ENCODE measurements at regions not wholly inside any gene's neighbourhood (a gene's known extent, or its start where the extent isn't known, plus 50 kb on each side); places are given as distances from the start of the nearest gene placed in this dataset.

DNA sequence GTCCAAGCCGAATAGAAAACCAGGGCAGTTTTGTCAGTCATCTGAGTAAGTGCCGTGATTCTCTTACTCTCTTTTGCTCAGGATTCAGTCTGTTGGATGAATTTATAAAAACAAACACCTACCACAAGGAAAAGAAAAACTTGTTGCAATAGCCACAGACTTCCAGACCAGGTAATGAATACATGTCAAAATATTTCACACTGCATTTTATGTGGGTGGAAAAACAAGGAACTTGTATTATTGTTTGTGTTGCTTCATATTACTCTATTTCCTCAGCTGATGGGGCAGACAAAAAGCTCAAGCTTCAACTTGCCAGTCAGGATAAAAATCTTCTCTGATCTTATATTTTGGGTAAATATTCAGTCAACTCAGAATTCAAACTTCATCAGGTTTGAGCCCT lies 1125.7 kb downstream of the NLGN4Y start:
- DNase-seq (ENCODE audit: low read depth in 2 of 2), result no peak

DNA sequence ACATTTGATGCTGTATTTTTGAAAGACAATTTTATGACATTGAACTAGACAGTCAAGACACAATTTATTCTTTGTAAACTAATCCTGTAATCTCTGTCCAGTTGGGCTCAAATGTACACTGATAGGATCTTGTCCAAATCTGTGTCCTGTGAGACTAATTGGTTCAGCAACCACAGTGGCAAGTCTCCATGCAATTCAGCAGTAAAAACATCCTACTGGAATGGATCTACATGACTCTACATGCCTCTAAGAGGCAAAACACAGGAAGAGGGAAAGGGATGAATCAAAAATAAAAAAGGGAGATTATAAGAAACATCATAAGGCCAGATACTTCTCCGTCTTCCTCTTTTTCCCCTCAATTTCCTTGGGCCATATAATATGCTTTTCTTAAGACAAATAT lies 1164.2 kb downstream of the NLGN4Y start:
- DNase-seq (ENCODE audit: low read depth in 2 of 2), result no peak

DNA sequence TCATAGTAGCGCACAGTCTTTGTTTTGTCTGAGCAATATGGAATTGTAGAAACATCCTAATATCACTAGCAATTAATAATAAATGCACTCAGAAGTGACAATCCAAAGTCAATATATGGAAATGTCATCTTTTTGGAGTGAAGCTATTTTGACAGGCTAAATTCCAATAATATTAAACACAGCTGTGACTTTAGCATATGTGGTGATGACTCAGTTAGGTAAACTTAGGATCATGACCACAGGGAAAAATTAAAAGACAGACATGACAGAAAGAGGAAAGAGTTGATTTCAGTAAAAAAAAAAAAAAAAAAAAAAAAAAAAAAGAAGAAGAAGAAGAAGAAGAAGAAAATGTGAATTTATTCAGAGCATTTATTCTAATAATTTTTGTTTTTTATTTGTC lies 1165.7 kb downstream of the NLGN4Y start:
- no peak for DNase-seq (ENCODE audit: low read depth in 2 of 2)

DNA sequence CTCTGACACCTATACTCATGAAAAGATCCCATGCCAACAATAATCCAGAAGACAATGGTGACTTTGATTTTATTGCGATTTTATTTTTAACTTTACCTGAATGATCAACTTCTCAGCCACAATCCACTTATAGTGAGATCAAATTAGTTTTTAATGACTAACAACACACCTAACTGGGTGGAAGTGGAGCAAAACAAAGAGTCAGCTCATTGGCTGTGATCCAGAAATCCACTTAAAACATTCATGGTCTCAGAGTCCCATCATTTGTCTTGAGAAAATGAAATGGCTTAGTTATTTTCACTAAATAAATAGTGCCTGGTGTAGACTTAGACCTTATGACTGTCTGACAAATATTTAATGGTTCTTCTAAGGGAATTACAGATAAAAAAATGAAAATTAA lies 1177.8 kb downstream of the NLGN4Y start:
- no peak for DNase-seq (ENCODE audit: low read depth in 2 of 2)

DNA sequence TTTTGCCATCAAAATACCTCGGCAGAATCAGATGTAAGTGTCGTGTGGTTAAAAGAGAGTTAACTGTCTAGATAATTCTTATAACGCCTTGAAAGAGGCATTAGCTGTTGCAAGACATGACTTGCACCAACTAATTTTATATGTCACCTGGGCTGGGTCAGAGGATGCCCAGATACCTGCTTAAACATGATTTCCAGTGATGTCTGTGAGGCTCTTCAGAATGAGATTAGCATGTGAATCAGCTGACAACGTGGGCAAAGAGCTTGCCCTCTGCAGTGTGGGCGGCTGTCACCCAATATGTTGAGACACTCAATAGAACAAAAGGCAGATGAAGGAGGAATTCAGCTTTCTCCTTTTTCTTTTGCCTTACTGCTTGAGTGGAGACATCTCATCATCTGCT lies 1180.6 kb downstream of the NLGN4Y start:
- no peak for DNase-seq (ENCODE audit: low read depth in 2 of 2)

DNA sequence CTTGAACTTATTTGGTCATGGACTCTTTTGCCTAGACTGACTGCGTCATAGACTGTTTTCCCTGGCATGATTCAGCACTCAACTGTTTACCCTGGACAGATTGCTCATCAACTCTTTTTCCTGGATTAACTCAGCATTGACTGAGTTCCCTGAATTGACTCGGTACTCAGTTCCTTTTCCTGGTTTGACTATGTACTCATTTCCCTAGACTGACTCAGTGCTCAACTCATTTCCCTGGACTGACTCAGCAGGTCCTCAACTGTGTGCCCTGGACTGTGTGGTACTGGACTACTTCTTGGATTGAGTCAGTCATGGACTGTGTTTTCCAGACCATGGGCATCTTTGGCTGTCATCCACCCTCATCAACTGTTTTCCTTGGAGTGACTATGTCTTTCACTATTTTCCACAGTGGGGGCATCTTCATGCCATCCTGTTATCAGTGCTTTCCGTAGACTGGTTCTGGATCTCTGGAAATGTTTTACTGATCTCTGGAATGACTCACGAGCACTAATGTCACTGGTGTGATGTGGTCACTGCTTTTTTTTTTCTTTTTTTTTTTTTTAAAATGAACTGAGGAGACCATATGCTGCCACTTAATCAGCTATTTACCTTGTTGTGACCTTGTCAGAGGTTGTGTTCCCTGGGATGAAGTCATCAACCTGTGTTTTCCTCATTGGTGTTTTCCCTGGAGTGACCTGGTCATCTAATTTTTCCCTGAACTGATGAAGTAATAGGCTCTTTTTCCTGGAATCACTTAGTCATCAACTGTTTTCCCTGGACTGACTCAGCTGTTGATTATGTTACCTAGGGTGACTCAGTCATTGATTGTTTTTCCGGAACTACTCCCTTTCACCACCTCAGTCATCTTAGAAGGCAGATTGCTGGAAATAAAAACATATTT lies 1225.5 kb downstream of the NLGN4Y start:
- no peak for DNase-seq (ENCODE audit: low read depth in 2 of 2)

DNA sequence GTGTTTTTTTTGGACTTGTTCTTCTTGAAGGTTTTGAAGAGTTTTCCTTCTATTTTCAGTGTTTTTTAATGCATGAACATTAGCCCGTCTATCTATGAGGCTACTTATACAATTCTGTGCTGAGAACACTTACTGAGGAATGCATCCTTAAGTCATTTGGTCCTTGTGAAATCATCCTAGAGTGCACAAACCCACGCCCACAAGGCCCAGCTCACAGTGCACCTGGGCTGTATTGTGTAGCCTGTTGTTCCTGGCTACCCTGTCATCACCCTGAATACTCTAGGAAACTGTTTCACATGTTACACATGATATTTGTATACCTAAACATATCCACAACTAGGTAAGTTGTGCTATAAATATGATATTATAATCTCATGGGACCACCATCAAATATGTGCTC lies 1226.7 kb downstream of the NLGN4Y start:
- DNase-seq (ENCODE audit: low read depth in 2 of 2), result no peak

DNA sequence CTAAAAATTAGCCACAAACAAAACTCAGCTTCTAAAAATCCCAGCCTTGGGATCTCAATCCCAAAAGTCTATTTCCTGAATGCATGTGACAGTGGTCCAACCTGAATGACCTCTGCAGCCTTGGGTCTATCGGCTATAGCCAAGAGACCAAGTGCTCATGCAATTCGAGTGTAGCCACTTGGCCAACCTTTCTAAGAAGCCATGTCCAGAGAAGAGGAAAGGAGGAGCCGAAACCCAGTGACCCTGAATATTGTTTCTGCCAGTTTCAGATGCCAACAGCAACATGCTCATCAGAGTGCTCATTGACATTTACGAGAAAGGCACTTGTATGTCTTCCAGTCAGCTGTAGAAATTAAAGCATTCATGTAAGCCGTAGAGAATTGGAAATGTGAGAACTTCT lies 1231.9 kb downstream of the NLGN4Y start:
- DNase-seq (ENCODE audit: low read depth in 2 of 2), result no peak

DNA sequence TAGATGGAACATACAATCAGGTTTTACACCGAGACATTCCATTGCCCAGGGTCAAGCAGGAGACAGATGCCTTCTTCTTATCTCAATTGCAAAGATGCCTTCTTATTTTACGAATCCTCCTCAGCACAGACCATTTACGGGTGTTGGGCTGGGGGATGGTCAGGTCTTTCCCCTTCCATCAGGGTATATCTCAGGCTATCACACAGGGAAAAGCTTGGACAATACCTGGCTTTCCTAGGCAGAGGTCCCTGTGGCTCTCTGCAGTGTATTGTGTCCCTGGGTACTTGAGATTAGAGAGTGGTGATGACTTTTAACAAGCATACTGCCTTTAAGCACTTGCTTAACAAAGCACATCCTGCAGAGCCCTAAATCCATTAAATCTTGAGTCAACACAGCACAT lies 1249.2 kb downstream of the NLGN4Y start:
- no peak for DNase-seq (ENCODE audit: low read depth in 2 of 2)

DNA sequence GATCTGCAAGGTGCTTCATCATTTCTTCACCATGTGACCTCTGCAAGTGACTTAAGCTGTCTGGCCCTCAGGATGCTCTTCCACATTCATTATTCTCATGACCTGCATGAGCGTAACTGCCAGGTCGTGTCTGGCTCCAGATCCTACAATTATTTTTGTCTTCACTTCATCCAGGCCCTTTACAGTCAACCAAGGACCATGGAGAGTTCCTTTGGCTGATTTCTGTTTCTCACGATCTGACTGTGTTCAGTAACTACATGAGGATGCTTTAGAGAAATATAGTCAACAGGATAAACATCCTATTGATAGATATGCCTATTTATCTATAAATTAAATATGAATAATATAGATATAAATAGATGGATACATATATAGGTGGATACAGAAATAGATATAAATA lies 1251.6 kb downstream of the NLGN4Y start:
- DNase-seq (ENCODE audit: low read depth in 2 of 2), result no peak

DNA sequence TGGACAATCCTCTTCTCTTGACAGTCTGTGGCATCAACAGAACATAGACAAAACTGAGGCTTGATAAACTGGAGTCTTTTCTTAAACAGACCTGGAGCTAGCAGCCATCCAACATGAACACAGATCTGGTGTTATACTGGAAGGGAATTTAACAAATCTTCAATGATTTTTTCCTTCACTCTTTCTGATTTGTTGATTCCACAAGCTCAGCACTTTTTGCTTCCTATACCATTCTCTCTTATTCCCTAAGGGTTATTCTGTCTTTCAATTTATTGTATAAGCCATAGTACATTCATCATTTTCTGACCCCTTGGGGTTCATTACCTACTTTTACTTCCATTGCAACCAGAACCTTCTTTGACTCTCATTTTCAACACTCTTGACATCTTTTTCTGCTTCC lies 1255.6 kb downstream of the NLGN4Y start:
- no peak for DNase-seq (ENCODE audit: low read depth in 2 of 2)

DNA sequence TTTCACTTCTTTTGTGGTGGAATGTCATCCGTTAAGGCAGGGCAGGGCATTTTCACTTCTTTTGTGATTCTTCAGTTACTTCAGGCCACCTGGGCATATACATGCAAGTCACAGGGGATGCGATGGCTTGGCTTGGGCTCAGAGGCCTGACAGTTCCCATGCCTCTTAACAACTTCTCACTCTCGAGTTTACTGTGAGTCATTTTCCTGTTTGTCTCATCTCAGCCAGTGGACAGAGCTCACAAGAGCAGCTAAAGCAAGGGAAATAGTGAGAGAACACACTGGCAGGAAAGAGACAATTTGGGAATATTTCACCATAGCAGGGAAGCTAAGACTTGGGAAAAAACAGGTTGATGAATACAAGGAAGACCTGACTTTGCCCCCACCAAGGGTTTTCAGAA lies 1275.7 kb downstream of the NLGN4Y start:
- DNase-seq (ENCODE audit: low read depth in 2 of 2), result no peak

DNA sequence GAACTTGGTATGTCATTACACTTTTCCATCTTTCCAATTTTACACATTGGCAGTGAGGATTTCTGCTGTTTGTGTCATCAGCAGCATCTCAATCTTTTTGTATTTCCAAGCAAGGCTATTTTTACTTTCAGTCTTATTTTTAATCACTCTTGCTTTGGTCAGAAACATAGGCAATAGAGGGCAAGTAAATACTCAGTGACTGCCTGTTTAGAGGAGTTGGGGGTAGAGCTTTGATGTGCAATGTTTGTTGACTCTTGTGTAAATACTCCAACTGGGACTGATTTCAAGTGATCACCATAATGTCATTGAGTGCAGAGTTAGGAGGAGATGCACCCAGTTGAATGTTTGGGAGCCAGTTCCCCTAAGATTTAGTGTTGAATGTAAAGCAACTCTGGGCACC lies 1281.7 kb downstream of the NLGN4Y start:
- no peak for DNase-seq (ENCODE audit: low read depth in 2 of 2)

DNA sequence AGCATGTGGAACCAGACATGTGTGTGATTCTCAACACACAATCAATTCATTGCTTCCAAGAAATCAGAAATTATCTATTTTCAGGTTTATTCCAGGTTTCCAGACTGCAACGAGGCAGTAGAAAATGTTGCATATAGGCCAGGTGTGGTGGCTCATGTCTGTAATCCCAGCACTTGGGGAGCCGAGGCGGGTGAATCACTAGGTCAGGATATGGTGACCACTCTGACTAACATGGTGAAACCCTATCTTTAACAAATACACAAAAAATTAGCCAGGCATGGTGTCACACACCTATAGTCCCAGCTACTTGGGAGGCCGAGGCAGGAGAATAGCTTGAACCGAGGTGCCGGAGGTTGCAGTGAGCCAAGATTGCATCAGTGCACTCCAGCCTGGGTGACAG lies 1289.9 kb downstream of the NLGN4Y start:
- DNase-seq (ENCODE audit: low read depth in 2 of 2), result no peak
